Activated CD4-positive, alpha-beta memory T cell treated with anti-CD3 and anti-CD28 coated beads, Interleukin-2, amount 10 ng/mL, durations not matched to agents 7 days and 5 days (primary cell): ENCODE measurements at regions not wholly inside any gene's neighbourhood (a gene's known extent, or its start where the extent isn't known, plus 50 kb on each side); places are given as distances from the start of the nearest gene placed in this dataset.
"Not testable (repeated sequence)": the region's sequence is repeated elsewhere in the genome, so short reads cannot be mapped to it uniquely, and the experiment has no call there.

Source experiments
- CTCF ChIA-PET: fragments of 350-600 bp; sonication (Branson Sonifier 250); formaldehyde crosslinking; loops from one replicate; lab custom pipeline; 2021; ENCODE audit warnings: antibody characterized with exemption, inconsistent platforms; lab: Charles Lee
- POLR2A ChIA-PET: fragments of 350-600 bp; sonication (Branson Sonifier 250); formaldehyde crosslinking; loops from one replicate; lab custom pipeline; 2021; ENCODE audit warnings: antibody characterized with exemption; lab: Charles Lee
- DNase-seq: peaks from one replicate; pipeline ENCODE4 v3.0.0-alpha.2; 2020
- H3K27ac Mint-ChIP-seq: one replicate; pipeline ENCODE4 v1.8.0; 2021; ENCODE audit warnings: mild to moderate bottlenecking, mixed read lengths
- H3K27me3 Mint-ChIP-seq: one replicate; pipeline ENCODE4 v1.8.0; 2021; ENCODE audit warnings: mixed read lengths
- H3K36me3 Mint-ChIP-seq: one replicate; pipeline ENCODE4 v1.8.0; 2021; ENCODE audit warnings: low read depth, mixed read lengths
- H3K4me1 Mint-ChIP-seq: one replicate; pipeline ENCODE4 v1.8.0; 2021; ENCODE audit warnings: mixed read lengths
- H3K4me3 Mint-ChIP-seq: one replicate; pipeline ENCODE4 v1.8.0; 2021; ENCODE audit warnings: mild to moderate bottlenecking, mixed read lengths
- H3K9me3 Mint-ChIP-seq: one replicate; pipeline ENCODE4 v1.8.0; 2021; ENCODE audit warnings: mixed read lengths

- Mint-ChIP-seq H3K27me3 (no peaks in the 10 kb centered on the region), H3K27ac (no peak overlapping the region), H3K9me3 (no peaks in the 10 kb centered on the region), H3K36me3 (no peaks in the 10 kb centered on the region), H3K4me3 (no peak overlapping the region), H3K4me1 (no peaks in the 10 kb centered on the region)
- CTCF ChIA-PET: no interaction called here
- no peak for DNase-seq
- POLR2A ChIA-PET: no interaction called here
Measured at GRCh38 chr3:165946360-165946759, 109.1 kb upstream of the BCHE start.

- no peak overlapping the region for H3K27ac Mint-ChIP-seq
- POLR2A ChIA-PET: no interaction called here
Measured at GRCh38 chr3:165938986-165939540, 101.8 kb upstream of the BCHE start.

GRCh38 chr3:165936081-165936480, 98.9 kb upstream of the BCHE start:
- H3K4me1 Mint-ChIP-seq, H3K4me3 Mint-ChIP-seq, CTCF ChIA-PET, H3K27ac Mint-ChIP-seq, DNase-seq, H3K27me3 Mint-ChIP-seq, H3K36me3 Mint-ChIP-seq, POLR2A ChIA-PET: not testable (repeated sequence)
- peaks cover 18% of the 10 kb centered on the region for H3K9me3 Mint-ChIP-seq

More at GRCh38 chr3:165938986-165939540, 101.8 kb upstream of the BCHE start:
- H3K27me3 Mint-ChIP-seq: no peaks in the 10 kb centered on the region
- no peaks in the 10 kb centered on the region for H3K36me3 Mint-ChIP-seq
- no peak for DNase-seq
- H3K4me1 Mint-ChIP-seq: no peaks in the 10 kb centered on the region
- no peak overlapping the region for H3K4me3 Mint-ChIP-seq
- peaks cover 13% of the 10 kb centered on the region for H3K9me3 Mint-ChIP-seq
- CTCF ChIA-PET: no interaction called here

- DNase-seq, H3K4me1 Mint-ChIP-seq, H3K27ac Mint-ChIP-seq, H3K27me3 Mint-ChIP-seq, POLR2A ChIA-PET, H3K36me3 Mint-ChIP-seq, CTCF ChIA-PET, H3K9me3 Mint-ChIP-seq, H3K4me3 Mint-ChIP-seq: not testable (repeated sequence)
Measured at GRCh38 chr3:165924301-165924791, 87.1 kb upstream of the BCHE start.

GRCh38 chr3:165920984-165921383, 83.8 kb upstream of the BCHE start:
- DNase-seq: no peak
- H3K36me3 Mint-ChIP-seq: no peaks in the 10 kb centered on the region
- POLR2A ChIA-PET: no interaction called here
- H3K27me3 Mint-ChIP-seq: no peaks in the 10 kb centered on the region
- H3K4me3 Mint-ChIP-seq: no peak overlapping the region
- no peaks in the 10 kb centered on the region for H3K4me1 Mint-ChIP-seq
- CTCF ChIA-PET: no interaction called here
- H3K27ac Mint-ChIP-seq: no peak overlapping the region
- peaks cover 13% of the 10 kb centered on the region for H3K9me3 Mint-ChIP-seq

- ChIA-PET POLR2A (no interaction called here), CTCF (no interaction called here)
- H3K36me3 Mint-ChIP-seq: no peaks in the 10 kb centered on the region
- no peak overlapping the region for H3K27ac Mint-ChIP-seq
- peaks cover 16% of the 10 kb centered on the region for H3K9me3 Mint-ChIP-seq
- no peaks in the 10 kb centered on the region for H3K27me3 Mint-ChIP-seq
- H3K4me3 Mint-ChIP-seq: no peak overlapping the region
- no peak for DNase-seq
- no peaks in the 10 kb centered on the region for H3K4me1 Mint-ChIP-seq
Measured at GRCh38 chr3:165919284-165919683, 82.1 kb upstream of the BCHE start.

- H3K4me1 Mint-ChIP-seq: no peaks in the 10 kb centered on the region
- no peaks in the 10 kb centered on the region for H3K27me3 Mint-ChIP-seq
- no peak overlapping the region for H3K27ac Mint-ChIP-seq
- H3K9me3 Mint-ChIP-seq: peaks cover 18% of the 10 kb centered on the region
- ChIA-PET POLR2A (no interaction called here), CTCF (no interaction called here)
- H3K36me3 Mint-ChIP-seq: no peaks in the 10 kb centered on the region
- H3K4me3 Mint-ChIP-seq: no peak overlapping the region
- no peak for DNase-seq
Measured at GRCh38 chr3:165918657-165918979, 81.4 kb upstream of the BCHE start.

GRCh38 chr3:165917938-165918656, 80.9 kb upstream of the BCHE start:
- POLR2A ChIA-PET, H3K27me3 Mint-ChIP-seq, H3K36me3 Mint-ChIP-seq, H3K4me1 Mint-ChIP-seq, CTCF ChIA-PET, H3K4me3 Mint-ChIP-seq, H3K27ac Mint-ChIP-seq, DNase-seq: not testable (repeated sequence)
- peaks cover 16% of the 10 kb centered on the region for H3K9me3 Mint-ChIP-seq

GRCh38 chr3:165915104-165915503, 77.9 kb upstream of the BCHE start:
- POLR2A ChIA-PET, H3K4me3 Mint-ChIP-seq, DNase-seq, CTCF ChIA-PET, H3K27ac Mint-ChIP-seq, H3K4me1 Mint-ChIP-seq, H3K27me3 Mint-ChIP-seq, H3K36me3 Mint-ChIP-seq: not testable (repeated sequence)
- H3K9me3 Mint-ChIP-seq: peaks cover 16% of the 10 kb centered on the region

GRCh38 chr3:165903885-165904630, 66.8 kb upstream of the BCHE start:
- Mint-ChIP-seq H3K27me3 (no peaks in the 10 kb centered on the region), H3K4me3 (no peak overlapping the region), H3K27ac (no peak overlapping the region), H3K36me3 (no peaks in the 10 kb centered on the region), H3K4me1 (no peaks in the 10 kb centered on the region), H3K9me3 (peaks cover 3% of the 10 kb centered on the region)
- no peak for DNase-seq
- ChIA-PET CTCF (no interaction called here), POLR2A (no interaction called here)

- no peak overlapping the region for H3K27ac Mint-ChIP-seq
- no peaks in the 10 kb centered on the region for H3K36me3 Mint-ChIP-seq
- peaks cover 3% of the 10 kb centered on the region for H3K9me3 Mint-ChIP-seq
- ChIA-PET POLR2A (no interaction called here), CTCF (no interaction called here)
- H3K27me3 Mint-ChIP-seq: no peaks in the 10 kb centered on the region
- no peaks in the 10 kb centered on the region for H3K4me1 Mint-ChIP-seq
- no peak overlapping the region for H3K4me3 Mint-ChIP-seq
- no peak for DNase-seq
Measured at GRCh38 chr3:165899066-165899465, 61.8 kb upstream of the BCHE start.

GRCh38 chr3:165897137-165897536, 59.9 kb upstream of the BCHE start:
- H3K36me3 Mint-ChIP-seq: no peaks in the 10 kb centered on the region
- H3K27ac Mint-ChIP-seq: no peak overlapping the region
- no peaks in the 10 kb centered on the region for H3K9me3 Mint-ChIP-seq
- no peak overlapping the region for H3K4me3 Mint-ChIP-seq
- H3K27me3 Mint-ChIP-seq: no peaks in the 10 kb centered on the region
- DNase-seq: no peak
- POLR2A ChIA-PET: no interaction called here
- CTCF ChIA-PET: no interaction called here
- H3K4me1 Mint-ChIP-seq: no peaks in the 10 kb centered on the region

- H3K9me3 Mint-ChIP-seq: no peaks in the 10 kb centered on the region
- H3K4me1 Mint-ChIP-seq: no peaks in the 10 kb centered on the region
- POLR2A ChIA-PET: no interaction called here
- H3K36me3 Mint-ChIP-seq: no peaks in the 10 kb centered on the region
- CTCF ChIA-PET: no interaction called here
- H3K27me3 Mint-ChIP-seq: no peaks in the 10 kb centered on the region
- no peak overlapping the region for H3K4me3 Mint-ChIP-seq
- no peak for DNase-seq
- no peak overlapping the region for H3K27ac Mint-ChIP-seq
Measured at GRCh38 chr3:165895919-165896318, 58.7 kb upstream of the BCHE start.
